GM21619 (cell line): ENCODE measurements at regions not wholly inside any gene's neighbourhood (a gene's known extent, or its start where the extent isn't known, plus 50 kb on each side); places are given as distances from the start of the nearest gene placed in this dataset.
"Not testable (repeated sequence)": the region's sequence is repeated elsewhere in the genome, so short reads cannot be mapped to it uniquely, and the experiment has no call there.

Experiments used
- ATAC-seq: cut with Tn5 transposase; IDR thresholded peaks from one replicate; pipeline ENCODE4 v1.9.1; 2021; ENCODE audit not compliant: unreplicated experiment

DNA sequence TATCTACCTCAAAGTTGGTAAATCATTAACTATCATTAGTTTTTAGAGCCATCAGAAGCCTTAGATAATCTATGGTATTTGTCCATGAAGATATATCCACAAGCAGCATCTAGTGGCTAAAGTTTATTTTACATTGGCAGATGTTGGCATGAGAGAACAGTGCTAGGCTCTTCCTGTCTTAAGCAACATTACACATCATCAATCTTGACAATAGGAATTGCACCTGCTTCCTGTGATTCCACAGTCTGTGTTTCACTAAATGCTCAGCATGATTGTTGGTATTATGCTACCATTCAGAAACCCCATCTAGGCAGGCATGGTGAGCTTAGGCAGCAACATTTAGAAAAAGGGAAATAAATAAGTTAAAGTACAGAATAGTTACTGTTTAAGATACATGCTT is 246.6 kb downstream of the SLCO4C1 start:
- ATAC-seq, result no peak

- ATAC-seq, result no peak
Observed at GRCh38 chr5:102048940-102049339, 247.1 kb downstream of the SLCO4C1 start.

DNA sequence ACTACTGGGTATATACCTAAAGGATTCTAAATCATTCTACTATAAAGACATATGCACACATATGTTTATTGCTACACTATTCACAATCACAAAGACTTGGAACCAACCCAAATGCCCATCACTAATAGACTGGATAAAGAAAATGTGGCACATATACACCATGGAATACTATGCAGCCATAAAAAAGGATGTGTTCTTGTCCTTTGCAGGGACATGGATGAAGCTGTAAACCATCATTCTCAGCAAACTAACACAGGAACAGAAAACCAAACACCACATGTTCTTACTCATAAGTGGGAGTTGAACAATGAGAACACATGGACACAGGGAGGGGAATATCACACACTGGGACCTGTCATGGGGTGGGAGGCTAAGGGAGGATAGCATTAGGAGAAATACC is 249.0 kb downstream of the SLCO4C1 start:
- not testable (repeated sequence) for ATAC-seq

DNA sequence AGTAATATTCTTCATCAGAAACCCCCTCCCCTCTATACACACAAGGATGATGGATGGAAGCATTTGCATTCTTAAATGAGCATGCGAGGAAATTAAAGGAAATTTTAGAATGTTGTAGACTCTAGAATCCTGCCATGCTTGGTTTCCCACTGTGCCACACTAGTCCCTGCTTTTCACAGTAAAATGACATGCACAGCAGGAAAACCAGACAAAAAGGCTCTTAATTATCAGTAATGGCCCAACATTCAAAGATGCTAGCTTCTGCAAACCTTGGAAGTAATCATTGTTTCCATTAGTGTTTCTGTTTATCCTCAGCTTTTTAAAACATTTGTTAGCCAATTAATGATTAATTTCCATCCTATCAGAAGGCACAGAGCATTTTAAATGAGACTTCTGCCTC is 255.8 kb downstream of the SLCO4C1 start:
- ATAC-seq, result no peak

DNA sequence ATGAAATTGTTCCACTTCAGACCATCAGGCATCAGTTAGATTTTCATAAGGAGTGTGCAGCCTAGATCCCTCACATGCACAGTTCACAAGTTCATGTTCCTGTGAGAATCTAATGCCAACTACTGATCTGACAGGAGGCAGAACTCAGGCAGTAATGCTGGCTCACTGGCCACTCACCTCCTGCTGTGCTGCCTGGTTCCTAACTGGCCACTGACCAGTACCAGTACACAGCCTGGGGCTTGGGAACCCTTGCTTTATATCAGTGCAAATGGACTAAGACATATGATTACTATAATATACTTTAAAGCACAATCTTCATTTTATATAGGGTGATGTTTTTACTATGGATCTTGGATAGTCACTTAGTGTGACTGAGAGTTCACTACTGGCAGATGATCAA is 259.2 kb downstream of the SLCO4C1 start:
- ATAC-seq, result no peak

DNA sequence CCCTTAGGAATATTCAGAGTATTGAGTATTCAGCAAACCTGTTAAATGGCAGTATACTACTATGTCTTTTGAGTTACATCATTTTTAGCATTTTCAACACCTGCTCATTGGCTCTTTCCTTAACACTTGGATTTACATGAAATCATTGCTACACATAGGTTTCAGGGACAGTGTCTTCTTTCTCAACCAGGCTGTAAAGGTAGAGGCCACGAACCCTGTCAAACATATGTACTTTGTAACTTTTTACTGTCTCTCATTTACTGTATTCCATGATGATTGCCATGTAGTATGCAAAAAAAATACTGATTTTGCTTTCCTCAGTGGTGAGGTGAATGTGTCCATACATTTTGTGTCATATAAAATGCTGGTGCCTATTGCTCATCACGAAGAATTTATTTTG is 264.4 kb downstream of the SLCO4C1 start:
- ATAC-seq, result no peak

DNA sequence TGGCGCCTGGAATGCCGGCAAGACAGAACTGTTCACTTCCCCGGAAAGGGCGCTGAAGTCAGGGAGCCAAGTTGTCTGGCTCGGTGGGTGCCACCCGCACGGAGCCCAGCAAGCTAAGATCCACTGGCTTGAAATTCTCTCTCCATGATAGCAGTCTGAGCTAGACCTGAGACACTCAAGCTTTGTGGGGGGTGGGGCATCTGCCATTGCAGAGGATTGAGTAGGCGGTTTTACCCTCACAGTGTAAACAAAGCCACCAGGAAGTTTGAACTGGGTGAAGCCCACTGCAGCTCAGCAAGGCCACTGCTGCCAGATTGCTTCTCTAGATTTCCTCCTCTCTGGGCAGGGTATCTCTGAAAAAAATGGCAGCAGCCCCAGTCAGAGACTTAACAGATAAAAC is 277.4 kb downstream of the SLCO4C1 start:
- no peak for ATAC-seq

GRCh38 chr5:102018279-102018678 is 277.8 kb downstream of the SLCO4C1 start:
- no peak for ATAC-seq

DNA sequence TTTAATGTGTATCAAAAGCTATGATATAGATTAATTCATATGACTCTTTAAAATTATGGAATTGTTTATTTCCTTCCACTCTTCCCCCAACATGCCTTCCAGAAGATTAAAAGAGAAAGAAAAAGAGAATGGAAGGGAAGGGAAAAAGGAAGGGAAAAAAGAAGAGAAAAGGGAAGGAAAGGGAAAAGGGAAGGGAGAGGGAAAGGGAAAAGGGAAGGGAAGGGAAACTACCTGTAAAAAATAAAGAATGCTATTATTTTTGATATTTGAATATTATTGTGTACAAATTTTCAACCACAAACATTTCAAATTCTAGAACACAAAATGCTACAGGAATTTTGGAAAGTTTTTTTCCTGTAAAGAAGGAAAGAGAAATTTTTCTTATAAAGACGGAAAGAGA is 281.7 kb downstream of the SLCO4C1 start:
- no peak for ATAC-seq

- no peak for ATAC-seq
Observed at GRCh38 chr5:102010644-102011043, 285.4 kb downstream of the SLCO4C1 start.

DNA sequence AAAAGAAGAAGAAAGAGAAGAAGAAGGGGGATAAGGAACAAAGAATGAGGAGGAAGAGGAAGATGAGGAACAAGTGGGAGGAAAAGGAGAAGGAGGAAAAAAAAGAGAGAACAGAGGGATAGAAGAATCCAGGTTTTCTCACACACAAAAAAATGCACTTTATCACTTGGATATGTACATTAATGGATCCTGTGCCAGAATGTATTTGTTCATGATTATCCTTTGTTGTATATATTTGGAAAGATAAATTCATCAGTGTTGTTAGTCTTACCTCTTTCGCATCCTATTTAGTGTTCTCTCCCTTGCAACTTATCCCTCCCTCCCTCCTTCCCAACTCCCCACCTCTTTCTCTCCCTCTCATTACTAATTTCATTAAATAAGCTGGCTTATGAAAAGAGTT is 298.8 kb downstream of the SLCO4C1 start:
- ATAC-seq, result no peak

GRCh38 chr5:101995585-101995984 is 300.5 kb downstream of the SLCO4C1 start:
- no peak for ATAC-seq

DNA sequence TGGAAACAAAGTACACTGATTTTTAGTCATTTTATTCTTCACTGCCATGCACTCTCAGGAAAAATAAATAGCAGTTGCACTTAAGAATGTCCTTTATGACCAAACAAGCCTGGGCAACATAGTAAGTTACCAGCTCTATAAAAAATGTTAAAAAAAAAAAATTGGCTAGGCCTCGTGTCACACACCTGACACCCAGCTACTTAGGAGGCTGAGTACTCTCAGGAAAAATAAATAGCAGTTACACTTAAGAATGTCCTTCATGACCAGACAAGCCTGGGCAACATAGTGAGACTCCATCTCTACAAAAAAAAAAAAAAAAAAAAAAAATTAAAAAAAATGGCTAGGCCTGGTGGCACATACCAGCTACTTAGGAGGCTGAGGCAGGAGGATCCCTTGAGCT is 304.6 kb downstream of the SLCO4C1 start:
- no peak for ATAC-seq

GRCh38 chr5:101989659-101990058 is 306.4 kb downstream of the SLCO4C1 start:
- no peak for ATAC-seq

GRCh38 chr5:101977729-101978345 is 318.2 kb downstream of the SLCO4C1 start:
- peak; percentile 97 for ATAC-seq

- no peak for ATAC-seq
Observed at GRCh38 chr5:101976933-101977332, 319.2 kb downstream of the SLCO4C1 start.

GRCh38 chr5:101969742-101970141 is 326.3 kb downstream of the SLCO4C1 start:
- ATAC-seq, result no peak

- no peak for ATAC-seq
Observed at GRCh38 chr5:101966476-101966875, 329.6 kb downstream of the SLCO4C1 start.

GRCh38 chr5:101955891-101956290 is 340.2 kb downstream of the SLCO4C1 start:
- no peak for ATAC-seq

DNA sequence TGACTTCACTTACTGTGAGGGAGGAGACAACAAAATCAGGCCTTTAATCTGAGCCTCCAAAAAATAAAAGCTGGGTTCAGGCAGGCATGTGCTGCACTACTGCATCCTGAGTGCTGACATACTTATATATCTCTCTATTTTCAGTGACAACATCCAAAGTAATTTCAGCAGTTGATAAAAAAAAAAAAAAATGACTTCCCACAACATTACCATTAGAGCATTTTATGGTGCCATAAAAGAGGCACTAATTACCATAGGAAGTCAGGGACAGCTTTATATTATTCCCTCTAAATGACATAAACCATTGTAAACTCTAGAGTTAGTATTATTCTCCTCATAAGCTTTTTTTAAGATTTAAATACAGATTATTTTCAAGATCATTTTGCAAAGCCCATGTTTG is 346.1 kb downstream of the SLCO4C1 start:
- no peak for ATAC-seq

DNA sequence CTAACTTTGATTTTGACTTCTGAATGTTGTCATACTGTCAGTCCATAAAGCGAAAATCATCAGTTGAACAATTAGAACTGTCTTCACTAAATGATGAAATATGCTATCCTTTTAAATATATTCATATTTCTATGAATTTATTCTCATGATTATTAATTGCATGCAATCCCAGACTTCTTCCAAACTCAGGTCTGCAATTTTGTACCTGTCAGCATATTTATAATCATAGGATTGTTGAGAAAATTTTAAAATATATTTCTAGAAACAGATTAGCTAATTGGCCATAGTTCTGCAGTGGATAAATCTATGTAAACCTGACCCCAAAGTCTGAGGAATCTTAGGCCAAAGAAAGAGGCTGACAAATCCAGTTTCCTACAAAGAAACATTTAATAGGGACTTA is 347.5 kb downstream of the SLCO4C1 start:
- no peak for ATAC-seq

- no peak for ATAC-seq
Observed at GRCh38 chr5:101943784-101944183, 352.3 kb downstream of the SLCO4C1 start.

DNA sequence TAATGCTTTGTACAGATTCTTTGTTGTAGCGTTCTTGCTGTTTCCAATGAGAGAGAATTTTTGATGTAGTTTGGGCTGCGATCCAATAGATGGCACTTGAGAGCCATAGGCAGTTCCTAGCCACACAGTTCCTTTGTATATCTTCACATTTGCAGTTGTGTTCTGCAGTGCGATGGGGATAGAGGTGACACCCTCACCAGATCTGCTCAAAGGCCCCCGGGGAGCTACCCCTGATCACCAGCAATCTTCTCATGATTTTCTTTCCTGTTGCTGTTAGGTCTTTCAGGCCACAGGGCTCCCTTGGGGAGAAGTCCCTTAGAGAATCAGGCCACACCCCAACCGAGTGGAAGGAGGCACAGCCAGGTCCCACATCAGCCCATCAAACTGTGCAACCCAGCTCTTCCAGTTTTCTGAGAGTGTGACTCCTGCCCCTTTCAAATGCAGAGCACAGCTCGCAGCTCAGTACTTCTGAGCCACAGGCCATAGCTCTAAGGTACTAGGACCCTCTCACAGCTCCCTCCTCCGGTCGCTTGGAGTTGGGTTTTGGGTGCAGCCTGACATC is 353.7 kb downstream of the SLCO4C1 start:
- ATAC-seq, result peak; percentile 91
